Activated CD8-positive, alpha-beta memory T cell treated with anti-CD3 and anti-CD28 coated beads, Interleukin-2, amount 50 U/mL, for 1 hour (primary cell): ENCODE measurements at regions not wholly inside any gene's neighbourhood (a gene's known extent, or its start where the extent isn't known, plus 50 kb on each side); places are given as distances from the start of the nearest gene placed in this dataset.
"Not testable (repeated sequence)": the region's sequence is repeated elsewhere in the genome, so short reads cannot be mapped to it uniquely, and the experiment has no call there.

Experiments
- DNase-seq: peaks from one replicate; pipeline ENCODE4 v3.0.0-alpha.2; 2020; ENCODE audit errors: extremely low read depth

DNA sequence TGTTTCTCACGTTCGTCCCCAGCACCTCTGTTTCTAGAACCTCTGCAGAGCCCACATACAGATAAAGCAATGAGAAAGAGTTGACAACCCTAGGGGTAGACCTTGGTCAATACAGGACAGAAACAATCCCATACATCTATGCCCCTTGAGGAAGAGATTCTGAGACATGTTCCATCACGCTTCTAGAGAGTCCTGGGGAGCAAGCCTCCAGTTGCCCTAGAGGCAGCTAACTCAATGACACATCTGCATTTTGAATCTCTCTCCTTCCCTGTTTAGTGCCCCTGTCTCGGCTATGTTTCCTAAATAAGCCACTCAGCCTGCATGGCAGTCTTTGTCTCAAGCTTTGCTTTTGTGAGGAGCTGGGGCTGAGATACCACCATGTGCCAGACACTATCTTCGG is 435.3 kb downstream of the CD83 start:
- DNase-seq, result no peak

DNA sequence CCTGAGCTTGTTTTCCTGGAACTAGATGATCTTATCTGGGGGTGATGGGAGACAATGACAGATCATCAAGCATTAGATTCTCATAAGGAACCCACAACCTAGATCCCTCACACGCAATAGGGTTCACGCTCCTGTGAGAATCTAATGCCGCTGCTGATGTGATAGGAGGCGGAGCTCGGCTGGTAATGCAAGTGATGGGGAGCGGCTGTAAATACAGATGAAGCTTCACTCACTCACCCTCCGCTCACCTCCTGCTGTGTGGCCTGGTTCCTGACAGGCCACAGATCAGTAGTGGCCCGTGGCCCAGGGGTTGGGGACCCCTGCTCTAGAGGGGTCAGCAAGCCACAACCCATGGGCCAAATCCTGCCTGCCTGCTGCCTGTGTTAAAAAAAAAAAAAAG is 435.9 kb downstream of the CD83 start:
- DNase-seq, result no peak

DNA sequence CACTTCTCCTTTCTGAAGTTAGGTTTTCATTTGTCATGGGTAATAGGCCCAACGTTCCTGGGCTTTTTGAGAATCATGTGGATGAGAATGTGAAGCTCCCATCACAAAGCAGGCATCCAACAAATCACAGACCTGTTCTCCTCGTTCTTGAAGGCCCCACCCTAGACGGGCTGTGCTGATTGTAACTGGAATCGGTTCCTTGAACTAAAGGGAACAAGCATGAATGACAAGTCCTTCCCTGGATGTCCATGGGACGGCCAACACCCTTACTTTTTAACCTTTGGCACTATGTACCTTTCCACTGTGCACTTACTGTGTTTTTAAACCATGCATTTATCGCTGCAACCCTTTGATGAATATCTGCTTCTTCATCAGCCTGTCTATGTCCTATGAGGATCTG is 438.2 kb downstream of the CD83 start:
- DNase-seq, result no peak

DNA sequence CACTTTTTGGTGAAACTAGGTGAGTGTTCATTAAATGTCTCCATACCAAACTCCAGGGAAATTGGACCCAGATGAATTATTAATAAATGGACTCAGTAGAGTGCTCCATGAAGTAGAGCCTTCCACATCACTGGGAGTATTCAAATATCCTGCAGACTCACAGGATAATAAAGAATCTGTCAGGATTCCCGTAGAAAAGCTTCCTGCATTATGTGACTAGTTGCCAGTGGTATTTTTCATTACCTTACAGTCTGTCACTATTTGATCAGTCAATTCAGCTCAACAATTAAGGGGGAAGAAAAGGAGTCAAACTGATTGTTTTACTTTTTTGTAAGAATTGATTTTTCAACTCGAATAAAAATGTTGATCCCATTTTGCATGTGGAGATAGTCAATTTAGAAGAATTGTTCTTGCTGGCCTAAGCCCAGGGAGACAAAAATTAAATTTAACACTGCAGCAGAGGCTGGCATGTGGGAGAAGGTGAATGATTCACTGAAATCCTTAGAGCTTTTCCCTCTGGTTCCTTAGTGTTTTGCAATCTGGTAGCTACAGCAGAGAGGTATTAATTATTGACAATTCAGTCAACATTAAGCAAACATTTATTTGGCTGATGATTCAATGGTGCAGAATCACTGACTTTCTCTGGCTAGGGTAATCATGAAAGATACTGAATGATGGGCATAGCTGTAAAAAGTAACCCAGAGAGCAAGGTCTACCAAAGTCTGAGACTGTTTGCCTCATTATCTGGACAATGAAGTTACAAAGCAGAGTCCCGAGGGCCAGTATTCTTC is 442.4 kb downstream of the CD83 start:
- DNase-seq, result no peak

DNA sequence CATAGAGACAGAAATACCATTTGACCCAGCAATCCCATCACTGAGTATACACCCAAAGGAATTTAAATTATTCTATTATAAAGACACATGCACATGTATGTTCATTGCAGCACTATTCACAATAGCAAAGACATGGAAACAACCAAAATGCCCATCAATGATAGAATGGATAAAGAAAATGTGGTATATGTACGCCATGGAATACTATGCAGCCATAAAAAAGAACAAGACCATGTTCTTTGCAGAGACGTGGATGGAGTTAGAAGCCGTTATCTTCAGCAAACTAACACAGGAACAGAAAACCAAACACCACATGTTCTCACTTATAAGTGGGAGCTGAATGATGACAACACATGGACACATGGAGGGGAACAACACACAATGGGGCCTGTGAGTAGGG is 444.0 kb downstream of the CD83 start:
- not testable (repeated sequence) for DNase-seq

DNA sequence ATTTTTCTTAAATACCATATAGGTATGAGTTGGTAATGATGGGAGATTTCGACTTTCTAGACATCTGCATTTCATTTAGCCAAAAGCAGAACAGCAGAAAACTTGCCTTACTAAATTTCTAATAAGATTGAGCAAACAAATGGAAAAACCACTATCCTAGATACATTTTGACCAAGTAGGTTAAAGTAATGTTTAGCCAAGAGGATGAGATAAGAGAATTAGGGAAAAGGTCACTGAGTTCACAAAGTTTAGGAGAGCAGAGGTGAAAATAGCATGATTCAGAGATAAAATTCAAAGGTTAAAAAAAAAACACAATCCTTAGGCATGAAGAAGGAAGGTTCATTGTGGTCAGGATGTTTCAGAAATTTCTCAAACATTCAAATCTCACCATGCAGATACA is 450.3 kb downstream of the CD83 start:
- DNase-seq, result no peak

DNA sequence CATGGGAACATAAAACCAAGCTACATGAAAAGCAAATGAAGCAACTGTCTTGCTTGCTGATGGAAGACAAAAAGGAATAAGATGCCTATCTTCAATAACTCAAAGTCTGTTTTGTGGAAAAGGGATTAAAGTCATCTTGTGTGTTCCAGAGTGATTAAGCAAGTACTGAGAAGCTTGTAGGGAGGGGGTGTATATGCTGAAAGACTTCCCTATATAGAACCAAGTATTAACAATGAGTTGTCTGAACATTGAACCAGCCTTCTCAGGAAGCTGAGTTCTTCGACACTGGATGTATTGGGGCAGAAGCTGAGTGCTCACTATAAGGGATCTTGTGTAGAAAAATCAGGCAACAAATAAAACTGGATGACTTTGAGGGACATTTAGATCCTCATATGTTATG is 451.8 kb downstream of the CD83 start:
- no peak for DNase-seq

DNA sequence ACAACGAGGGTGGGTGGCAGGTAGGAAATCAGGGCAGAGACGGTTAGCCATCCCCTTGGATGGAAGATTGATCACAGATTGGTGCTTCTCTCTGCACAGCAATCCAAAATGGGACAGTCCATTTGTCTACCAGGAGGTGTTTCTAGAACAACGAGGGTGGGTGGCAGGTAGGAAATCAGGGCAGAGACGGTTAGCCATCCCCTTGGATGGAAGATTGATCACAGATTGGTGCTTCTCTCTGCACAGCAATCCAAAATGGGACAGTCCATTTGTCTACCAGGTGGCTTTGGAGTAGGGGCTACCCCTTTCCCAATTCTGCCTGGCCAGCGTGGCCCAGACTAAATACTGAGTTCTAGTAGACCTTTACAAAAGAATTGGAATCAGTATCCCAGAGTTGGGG is 452.3 kb downstream of the CD83 start:
- not testable (repeated sequence) for DNase-seq

DNA sequence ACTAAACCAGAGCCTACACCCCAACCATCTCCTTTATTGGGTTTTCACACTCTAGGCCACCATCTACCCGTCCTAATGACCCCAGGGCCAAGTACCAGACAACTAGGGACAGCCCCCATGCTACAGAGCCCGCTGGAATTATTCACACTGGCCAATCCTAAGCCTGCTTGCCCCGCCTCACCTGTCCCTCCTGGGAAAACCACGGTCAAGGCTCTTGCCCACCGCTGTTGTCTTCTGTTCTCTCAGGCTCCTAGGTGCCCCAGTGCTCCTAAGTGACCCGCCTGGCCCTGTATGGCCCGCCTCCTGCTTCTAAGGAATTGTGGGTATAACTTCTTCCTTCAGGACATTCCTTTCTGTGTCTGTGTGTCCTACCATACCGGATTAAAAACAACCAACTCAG is 453.4 kb downstream of the CD83 start:
- no peak for DNase-seq

DNA sequence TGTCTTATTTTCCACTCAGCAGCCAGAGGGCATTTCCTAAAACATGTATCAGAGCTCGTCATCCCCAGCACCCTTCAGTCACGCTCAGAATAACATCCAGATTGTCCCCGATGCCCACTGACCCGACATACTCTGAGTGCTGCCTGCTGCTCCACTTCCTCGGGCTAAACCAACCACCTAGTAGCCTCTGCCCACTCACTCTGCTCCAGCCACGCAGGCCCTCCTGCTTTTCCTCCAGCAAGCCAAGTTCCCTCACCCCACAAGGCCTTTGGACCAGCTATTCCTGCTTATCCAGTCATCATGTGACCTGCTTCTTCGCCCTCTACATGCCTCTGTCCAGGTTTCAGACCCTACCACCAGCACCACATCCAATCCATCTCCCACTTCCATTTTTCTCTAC is 454.2 kb downstream of the CD83 start:
- no peak for DNase-seq

DNA sequence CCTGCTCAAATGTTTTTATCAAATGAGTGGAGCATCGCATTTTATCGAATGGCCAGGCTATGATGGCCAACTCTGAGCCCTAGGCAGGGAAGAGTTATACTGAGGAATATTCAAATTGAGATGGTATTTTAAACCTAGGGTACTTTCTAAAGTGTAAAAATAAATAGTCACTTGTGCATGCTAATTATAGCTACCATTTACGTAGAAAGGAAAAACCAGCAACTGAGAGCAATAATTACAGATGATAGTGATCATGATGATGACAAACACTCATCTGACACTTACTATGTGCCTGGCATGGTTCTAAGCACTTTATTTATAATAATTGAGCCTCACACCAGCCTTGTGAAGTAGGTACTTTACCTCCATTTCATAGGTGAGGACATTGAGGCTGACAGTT is 455.7 kb downstream of the CD83 start:
- DNase-seq, result no peak

DNA sequence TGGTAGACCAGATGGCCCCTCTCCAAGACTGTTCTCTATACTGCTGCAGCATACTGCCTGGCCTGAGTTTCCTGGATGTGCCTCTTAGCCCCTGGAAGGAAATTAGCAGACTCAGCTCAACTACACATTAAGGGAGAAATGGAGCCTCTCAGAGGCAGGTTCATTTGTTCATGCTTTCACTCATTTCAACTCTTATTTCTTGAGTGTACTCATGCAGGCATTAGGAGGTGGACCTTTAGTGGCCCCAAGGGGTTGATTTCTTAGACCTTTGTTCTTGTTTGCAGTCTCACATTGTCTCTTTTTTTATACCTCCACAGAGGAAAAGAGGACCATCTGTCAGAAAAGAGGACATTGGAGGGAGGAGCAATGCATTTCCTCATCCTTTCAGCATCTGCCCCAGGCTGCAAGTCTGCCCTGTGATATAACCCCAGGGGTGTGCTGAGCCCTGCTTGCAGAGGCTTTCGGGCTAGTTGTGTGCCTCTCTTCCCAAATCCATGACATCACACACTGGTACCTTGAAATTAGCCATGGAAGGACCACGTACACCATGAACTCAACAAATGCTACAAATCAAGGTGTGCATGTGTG is 456.2 kb downstream of the CD83 start:
- DNase-seq, result no peak

DNA sequence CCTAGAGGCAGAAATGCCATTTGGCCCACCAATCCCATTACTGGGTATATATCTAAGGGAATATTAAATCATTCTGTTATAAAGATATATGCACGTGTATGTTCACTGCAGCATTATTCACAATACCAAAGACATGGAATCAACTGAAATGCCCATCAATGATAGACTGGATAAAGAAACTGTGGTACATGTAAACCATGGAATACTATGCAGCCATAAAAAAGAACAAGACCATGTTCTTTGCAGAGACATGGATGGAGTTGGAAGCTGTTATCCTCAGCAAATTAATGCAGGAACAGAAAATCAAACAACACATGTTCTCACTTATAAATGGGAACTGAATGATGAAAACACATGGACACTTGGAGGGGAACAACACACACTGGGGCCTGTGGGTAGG is 458.4 kb downstream of the CD83 start:
- no peak for DNase-seq

DNA sequence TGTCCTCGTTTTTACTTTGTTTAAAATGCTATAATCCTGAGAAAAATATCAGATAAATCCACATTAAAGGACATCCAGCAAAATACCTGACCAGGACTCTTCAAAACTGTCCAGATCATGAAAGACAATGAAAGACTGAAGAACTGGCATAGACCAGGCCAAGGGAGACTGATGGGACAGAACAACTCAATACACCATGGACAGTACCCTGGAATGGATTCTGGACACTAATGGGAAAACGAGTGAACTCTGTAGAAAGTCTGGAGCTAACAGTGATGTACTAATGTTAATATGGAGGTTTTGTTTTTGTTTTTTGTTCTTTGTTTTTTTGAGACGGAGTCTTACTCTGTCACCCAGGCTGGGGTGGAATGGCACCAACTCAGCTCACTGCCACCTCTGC is 461.4 kb downstream of the CD83 start:
- no peak for DNase-seq

DNA sequence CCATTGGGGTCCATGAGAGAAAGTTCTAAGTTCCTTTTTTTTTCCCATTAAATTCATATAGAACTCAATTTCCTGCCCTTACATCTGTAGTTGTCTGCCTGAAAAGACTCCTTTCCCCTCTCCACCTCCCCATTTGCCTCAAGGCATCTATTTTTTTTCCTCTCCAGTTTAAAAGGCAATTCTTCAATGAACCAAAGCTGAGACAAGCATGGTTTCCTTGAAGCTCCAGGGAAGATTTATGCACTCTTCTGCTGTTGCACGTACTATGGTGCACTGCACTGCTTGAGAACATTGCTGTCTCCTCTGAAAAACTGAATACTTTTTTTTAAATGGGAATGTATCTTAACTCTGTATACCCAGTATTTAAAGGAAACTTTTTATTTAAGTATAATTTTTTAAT is 465.2 kb downstream of the CD83 start:
- no peak for DNase-seq

DNA sequence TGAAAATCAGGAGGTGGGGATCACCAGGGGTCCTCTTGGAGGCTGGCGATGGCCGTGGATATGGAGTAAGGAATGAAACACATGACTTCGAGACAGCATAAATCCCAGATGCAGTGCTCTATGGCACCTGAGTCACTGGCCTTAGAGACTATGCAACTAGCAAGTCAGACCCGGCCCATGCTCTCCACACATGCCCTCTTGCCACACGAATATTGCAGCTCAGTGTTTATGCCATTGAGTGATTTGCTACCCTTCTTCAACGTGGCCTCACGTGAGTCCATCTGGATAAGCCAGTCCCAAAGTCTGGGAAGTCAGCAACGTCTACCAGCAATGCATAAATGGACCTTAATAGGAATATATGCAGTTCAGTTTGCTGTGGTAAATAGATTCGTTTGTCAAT is 466.3 kb downstream of the CD83 start:
- no peak for DNase-seq

DNA sequence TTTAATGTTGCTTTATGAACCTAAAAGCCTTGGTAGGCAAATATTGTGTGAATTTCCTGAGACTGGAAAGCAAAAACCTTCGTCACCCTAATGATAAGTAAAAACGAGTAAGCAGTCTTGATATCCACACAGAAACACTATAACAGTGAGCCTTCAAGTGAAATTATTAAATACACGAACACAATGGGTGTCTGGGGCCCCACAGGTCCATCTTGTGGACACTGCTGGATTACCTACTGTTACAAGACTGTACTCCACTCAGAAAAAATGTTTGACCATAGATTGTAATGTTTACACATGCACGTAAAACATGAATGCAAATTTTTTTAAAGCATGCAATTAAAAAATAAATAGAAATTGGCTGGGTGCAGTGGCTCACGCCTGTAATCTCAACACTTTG is 466.9 kb downstream of the CD83 start:
- DNase-seq, result no peak

DNA sequence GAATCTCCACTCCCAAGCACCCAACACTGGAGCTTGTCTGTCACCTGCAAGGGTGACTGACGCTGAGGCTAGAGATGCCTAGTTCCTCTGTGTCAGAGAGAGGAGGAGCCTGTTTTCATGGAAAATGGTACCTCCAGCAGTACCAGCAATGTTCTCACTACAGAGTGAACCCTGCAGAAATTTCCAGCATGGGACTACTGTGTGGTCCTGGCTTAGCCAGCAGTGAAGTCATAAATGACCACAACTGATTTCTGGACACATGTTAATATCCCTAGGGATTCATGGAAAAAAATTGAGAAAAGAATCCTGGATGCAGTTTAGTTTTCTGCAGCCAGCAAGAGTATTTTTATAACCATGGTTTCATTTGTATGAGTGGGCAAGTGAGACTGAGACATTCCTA is 468.1 kb downstream of the CD83 start:
- DNase-seq, result no peak

DNA sequence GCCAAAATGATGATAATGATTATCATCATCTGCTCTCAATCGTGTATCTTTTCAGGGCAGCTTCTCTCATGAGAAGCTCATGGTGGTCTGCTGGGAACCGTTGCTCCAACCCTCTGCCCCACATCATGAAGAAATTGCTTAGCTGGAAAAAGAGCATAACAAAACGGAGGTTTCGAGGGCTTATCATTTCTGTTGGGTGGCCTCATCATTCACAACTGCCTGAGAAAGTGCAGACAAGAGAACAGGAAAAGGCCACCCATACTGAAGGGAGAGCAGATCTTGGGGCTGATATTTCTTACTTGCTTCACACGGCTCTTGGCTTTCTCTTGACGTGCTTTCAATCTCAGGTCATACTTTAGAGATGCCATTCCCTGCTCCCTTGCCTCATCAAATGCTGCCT is 471.6 kb downstream of the CD83 start:
- DNase-seq, result no peak

DNA sequence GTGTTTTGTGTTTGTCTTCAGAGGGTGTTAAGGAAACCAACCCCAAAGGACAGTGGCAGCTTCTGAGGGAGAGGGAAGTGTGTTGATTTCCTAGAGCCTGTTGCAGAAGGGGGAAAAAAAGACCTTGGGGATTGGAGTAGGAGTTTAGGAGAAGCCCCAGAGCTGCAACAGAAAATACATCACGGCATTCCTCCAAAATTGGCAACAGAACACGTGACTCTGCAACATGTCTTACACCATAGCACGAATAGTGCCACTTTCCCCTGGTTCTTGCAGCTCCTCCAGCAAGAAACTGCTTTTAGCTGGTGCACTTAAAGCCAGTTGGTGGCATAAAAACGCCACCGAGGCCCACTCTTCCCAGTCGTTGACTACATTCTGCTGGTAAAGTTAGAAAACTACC is 473.0 kb downstream of the CD83 start:
- no peak for DNase-seq

DNA sequence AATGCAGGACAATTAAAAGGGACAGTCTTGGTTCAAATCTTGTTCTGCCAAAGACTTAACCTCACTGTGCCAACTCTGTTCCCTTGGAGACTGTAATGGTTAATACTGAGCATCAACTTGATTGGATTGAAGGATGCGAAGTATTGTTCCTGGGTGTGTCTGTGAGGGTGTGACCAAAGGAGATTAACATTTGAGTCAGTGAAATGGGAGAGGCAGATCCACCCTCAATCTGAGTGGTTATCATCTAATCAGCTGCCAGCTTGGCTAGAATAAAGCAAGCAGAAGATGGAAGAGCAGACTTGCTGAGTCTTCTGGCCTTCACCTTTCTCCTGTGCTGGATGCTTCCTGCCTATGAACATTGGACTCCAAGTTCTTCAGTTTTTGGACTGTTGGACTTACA is 474.4 kb downstream of the CD83 start:
- DNase-seq, result no peak

DNA sequence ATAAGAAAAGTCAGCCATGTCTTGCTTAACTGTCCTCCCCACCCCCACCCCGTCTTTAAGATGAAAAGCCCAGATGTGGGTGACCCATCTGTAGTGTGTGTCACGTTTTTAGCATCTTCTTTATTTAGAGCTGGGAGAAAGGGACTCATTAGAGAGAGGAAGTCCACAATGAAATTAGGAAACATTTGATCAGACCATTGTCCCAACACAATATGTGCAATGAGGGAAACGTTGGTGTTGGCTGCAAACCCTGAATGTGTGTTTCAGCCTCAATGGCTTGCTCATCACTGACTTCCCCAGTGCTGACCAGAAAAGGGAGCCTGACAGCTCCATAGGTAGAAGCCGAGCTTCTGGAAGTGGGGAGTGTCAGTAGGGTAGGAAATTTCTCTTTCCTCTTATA is 475.7 kb downstream of the CD83 start:
- DNase-seq, result no peak

DNA sequence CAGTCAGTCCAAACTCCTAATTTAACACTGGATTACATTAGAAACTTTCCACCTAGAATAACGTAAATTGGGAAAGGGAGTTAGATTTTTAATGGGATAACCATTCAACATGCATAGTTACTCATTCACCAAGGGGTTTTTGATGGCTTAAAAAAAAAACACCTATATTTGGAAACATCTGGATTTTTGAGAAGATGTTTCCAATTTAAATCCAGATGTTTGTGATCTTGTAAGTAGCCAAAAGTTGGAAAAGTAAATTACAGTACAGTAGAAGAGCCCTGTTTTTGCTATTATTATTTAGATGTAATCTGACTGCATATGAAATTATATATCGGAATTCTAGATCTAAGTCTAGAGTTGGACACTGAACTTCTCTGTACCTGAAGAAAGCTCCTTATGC is 478.2 kb downstream of the CD83 start:
- DNase-seq, result no peak

DNA sequence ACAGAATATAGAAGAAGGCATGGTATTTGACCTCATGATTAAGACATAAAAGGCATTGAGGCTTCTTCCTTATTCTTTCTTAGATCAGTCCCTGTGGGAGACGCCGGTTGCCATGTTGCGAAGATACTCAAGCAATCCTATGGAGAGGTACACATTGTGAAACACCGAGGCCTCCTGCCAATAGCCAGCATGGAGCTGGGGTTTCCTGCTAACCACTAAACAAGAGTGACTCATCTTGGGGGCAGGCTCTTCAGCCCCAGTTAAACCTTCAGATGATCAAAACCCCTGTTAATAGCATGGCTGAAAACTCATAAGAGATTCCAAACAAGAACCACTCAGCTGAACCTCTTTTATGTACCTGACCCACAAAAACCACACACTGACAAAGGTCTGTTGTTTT is 478.8 kb downstream of the CD83 start:
- DNase-seq, result no peak
